ENCODE measurements at regions not wholly inside any gene's neighbourhood (a gene's known extent, or its start where the extent isn't known, plus 50 kb on each side); places are given as distances from the start of the nearest gene placed in this dataset.

GRCh38 chr3:34889641-34890040 is 749.7 kb upstream of the ARPP21 start:
- TF ChIP-seq, protein P1, sequence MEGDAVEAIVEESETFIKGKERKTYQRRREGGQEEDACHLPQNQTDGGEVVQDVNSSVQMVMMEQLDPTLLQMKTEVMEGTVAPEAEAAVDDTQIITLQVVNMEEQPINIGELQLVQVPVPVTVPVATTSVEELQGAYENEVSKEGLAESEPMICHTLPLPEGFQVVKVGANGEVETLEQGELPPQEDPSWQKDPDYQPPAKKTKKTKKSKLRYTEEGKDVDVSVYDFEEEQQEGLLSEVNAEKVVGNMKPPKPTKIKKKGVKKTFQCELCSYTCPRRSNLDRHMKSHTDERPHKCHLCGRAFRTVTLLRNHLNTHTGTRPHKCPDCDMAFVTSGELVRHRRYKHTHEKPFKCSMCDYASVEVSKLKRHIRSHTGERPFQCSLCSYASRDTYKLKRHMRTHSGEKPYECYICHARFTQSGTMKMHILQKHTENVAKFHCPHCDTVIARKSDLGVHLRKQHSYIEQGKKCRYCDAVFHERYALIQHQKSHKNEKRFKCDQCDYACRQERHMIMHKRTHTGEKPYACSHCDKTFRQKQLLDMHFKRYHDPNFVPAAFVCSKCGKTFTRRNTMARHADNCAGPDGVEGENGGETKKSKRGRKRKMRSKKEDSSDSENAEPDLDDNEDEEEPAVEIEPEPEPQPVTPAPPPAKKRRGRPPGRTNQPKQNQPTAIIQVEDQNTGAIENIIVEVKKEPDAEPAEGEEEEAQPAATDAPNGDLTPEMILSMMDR (conservative IDR thresholded peaks at IDR 0.05), result no peak
- no peak for TF ChIP-seq EZH2 (IDR thresholded peaks at IDR 0.05; ENCODE audit: low read depth)
